ENCODE measurements at regions not wholly inside any gene's neighbourhood (a gene's known extent, or its start where the extent isn't known, plus 50 kb on each side); places are given as distances from the start of the nearest gene placed in this dataset.

DNA sequence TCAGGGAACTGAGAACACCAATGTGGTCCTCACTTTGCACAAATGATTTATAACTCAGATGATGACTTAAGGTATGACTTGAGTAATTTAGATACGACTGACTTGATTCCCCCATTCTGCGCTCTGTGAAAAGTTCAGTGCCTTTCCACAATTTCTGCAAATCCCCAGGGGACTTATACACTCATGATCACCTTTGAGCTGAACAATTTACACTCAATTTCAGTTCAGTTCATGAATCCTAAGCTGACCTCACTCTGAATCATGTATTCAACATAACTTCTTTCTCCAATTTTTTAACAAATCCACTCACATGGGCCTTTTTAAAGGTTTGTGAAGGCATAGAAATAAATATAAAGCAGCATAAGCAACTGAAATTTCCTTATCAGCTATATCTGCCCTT is 274.2 kb downstream of the FAM76B start:
- H3K23ac ChIP-seq (ENCODE audit: low read length) = no peak overlapping the region
- H2BK120ac ChIP-seq (ENCODE audit: low read depth, low read length) = no peak overlapping the region
- H3K36me3 ChIP-seq (ENCODE audit: control insufficient read depth, insufficient read depth, low read length) = no peaks in the 10 kb centered on the region
- WGBS (ENCODE audit: extremely low coverage, insufficient coverage, low lambda C conversion rate) = no CpG with 5 or more reads among the region's 2 CpGs
- H2BK15ac ChIP-seq (replicated peaks; ENCODE audit: low read depth) = no peak overlapping the region
- no peak overlapping the region for H4K5ac ChIP-seq (ENCODE audit: low read length)
- no peak overlapping the region for H3K56ac ChIP-seq (ENCODE audit: low read length)
- no peak overlapping the region for H4K8ac ChIP-seq (ENCODE audit: low read depth, low read length)
- no peaks in the 10 kb centered on the region for H3K79me1 ChIP-seq (ENCODE audit: low read length)
- H3K27ac ChIP-seq (ENCODE audit: low read depth, low read length) = no peak overlapping the region
- DNase-seq = no peak
- no peaks in the 10 kb centered on the region for H3K27me3 ChIP-seq (ENCODE audit: insufficient read depth, low read length, poor library complexity)
- H2AK5ac ChIP-seq (ENCODE audit: low read length) = no peak overlapping the region
- no peaks in the 10 kb centered on the region for H3K79me2 ChIP-seq (ENCODE audit: control insufficient read depth, insufficient read depth, low read length)
- no peak overlapping the region for H3K4ac ChIP-seq (ENCODE audit: low read depth, low read length)
- H3K4me3 ChIP-seq (ENCODE audit: low read length) = no peak overlapping the region
- H3K18ac ChIP-seq (ENCODE audit: low read length) = no peak overlapping the region
- no peak overlapping the region for H3K9ac ChIP-seq (ENCODE audit: low read length)
- H3K4me2 ChIP-seq (ENCODE audit: low read length) = no peak overlapping the region
- no peak overlapping the region for H2BK5ac ChIP-seq (ENCODE audit: low read length)
- no peaks in the 10 kb centered on the region for H3K4me1 ChIP-seq (ENCODE audit: control insufficient read depth, low read depth, low read length)

GRCh38 chr11:95514416-95515110 is 275.0 kb downstream of the FAM76B start:
- Histone ChIP-seq H3K36me3 (ENCODE audit: control insufficient read depth, insufficient read depth, low read length) (no peaks in the 10 kb centered on the region), H3K27ac (ENCODE audit: low read depth, low read length) (no peak overlapping the region), H3K9ac (ENCODE audit: low read length) (no peak overlapping the region), H3K23ac (ENCODE audit: low read length) (no peak overlapping the region), H3K79me2 (ENCODE audit: control insufficient read depth, insufficient read depth, low read length) (no peaks in the 10 kb centered on the region), H4K5ac (ENCODE audit: low read length) (no peak overlapping the region), H2BK15ac (replicated peaks; ENCODE audit: low read depth) (no peak overlapping the region), H3K18ac (ENCODE audit: low read length) (no peak overlapping the region), H3K4me3 (ENCODE audit: low read length) (no peak overlapping the region), H3K79me1 (ENCODE audit: low read length) (no peaks in the 10 kb centered on the region), H3K4me1 (ENCODE audit: control insufficient read depth, low read depth, low read length) (no peaks in the 10 kb centered on the region), H4K8ac (ENCODE audit: low read depth, low read length) (no peak overlapping the region), H3K4me2 (ENCODE audit: low read length) (no peak overlapping the region), H2BK120ac (ENCODE audit: low read depth, low read length) (no peak overlapping the region), H3K4ac (ENCODE audit: low read depth, low read length) (no peak overlapping the region), H3K27me3 (ENCODE audit: insufficient read depth, low read length, poor library complexity) (no peaks in the 10 kb centered on the region), H2AK5ac (ENCODE audit: low read length) (no peak overlapping the region), H3K56ac (ENCODE audit: low read length) (no peak overlapping the region), H2BK5ac (ENCODE audit: low read length) (no peak overlapping the region)
- no peak for DNase-seq
- WGBS (ENCODE audit: extremely low coverage, insufficient coverage, low lambda C conversion rate) = no CpG with 5 or more reads among the region's 4 CpGs

DNA sequence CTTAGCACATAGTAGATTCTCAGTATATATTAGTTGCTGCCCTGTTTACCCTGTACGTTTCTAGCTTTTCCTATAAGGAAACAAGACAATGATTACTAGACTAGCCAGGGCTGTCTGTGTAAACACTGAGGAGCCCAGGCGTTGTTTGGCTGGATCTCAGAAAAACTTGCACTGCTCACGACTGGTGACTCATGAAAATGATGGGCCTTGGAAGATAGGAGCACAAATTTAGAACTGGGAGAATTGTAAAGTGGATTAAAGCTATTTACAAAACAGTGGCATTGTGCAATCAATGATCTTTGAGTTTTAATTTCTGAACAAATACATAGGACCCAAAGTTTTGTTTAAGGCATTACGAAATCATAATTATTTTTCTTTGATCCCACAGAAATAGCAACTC is 276.9 kb downstream of the FAM76B start:
- DNase-seq = no peak
- no peak overlapping the region for H3K4ac ChIP-seq (ENCODE audit: low read depth, low read length)
- no peak overlapping the region for H2BK120ac ChIP-seq (ENCODE audit: low read depth, low read length)
- H3K79me1 ChIP-seq (ENCODE audit: low read length) = no peaks in the 10 kb centered on the region
- H3K23ac ChIP-seq (ENCODE audit: low read length) = no peak overlapping the region
- no CpG with 5 or more reads among the region's 4 CpGs for WGBS (ENCODE audit: extremely low coverage, insufficient coverage, low lambda C conversion rate)
- H2BK15ac ChIP-seq (replicated peaks; ENCODE audit: low read depth) = no peak overlapping the region
- no peak overlapping the region for H4K5ac ChIP-seq (ENCODE audit: low read length)
- H3K27ac ChIP-seq (ENCODE audit: low read depth, low read length) = no peak overlapping the region
- H2AK5ac ChIP-seq (ENCODE audit: low read length) = no peak overlapping the region
- no peak overlapping the region for H3K4me2 ChIP-seq (ENCODE audit: low read length)
- H3K79me2 ChIP-seq (ENCODE audit: control insufficient read depth, insufficient read depth, low read length) = no peaks in the 10 kb centered on the region
- no peak overlapping the region for H3K56ac ChIP-seq (ENCODE audit: low read length)
- H2BK5ac ChIP-seq (ENCODE audit: low read length) = no peak overlapping the region
- H3K27me3 ChIP-seq (ENCODE audit: insufficient read depth, low read length, poor library complexity) = no peaks in the 10 kb centered on the region
- H4K8ac ChIP-seq (ENCODE audit: low read depth, low read length) = no peak overlapping the region
- H3K18ac ChIP-seq (ENCODE audit: low read length) = no peak overlapping the region
- no peaks in the 10 kb centered on the region for H3K36me3 ChIP-seq (ENCODE audit: control insufficient read depth, insufficient read depth, low read length)
- H3K4me1 ChIP-seq (ENCODE audit: control insufficient read depth, low read depth, low read length) = no peaks in the 10 kb centered on the region
- no peak overlapping the region for H3K9ac ChIP-seq (ENCODE audit: low read length)
- no peak overlapping the region for H3K4me3 ChIP-seq (ENCODE audit: low read length)

- H3K4ac ChIP-seq (ENCODE audit: low read depth, low read length) = no peak overlapping the region
- H3K18ac ChIP-seq (ENCODE audit: low read length) = no peak overlapping the region
- no CpG with 5 or more reads among the region's 4 CpGs for WGBS (ENCODE audit: extremely low coverage, insufficient coverage, low lambda C conversion rate)
- H3K9ac ChIP-seq (ENCODE audit: low read length) = no peak overlapping the region
- H4K5ac ChIP-seq (ENCODE audit: low read length) = no peak overlapping the region
- H3K36me3 ChIP-seq (ENCODE audit: control insufficient read depth, insufficient read depth, low read length) = no peaks in the 10 kb centered on the region
- H2AK5ac ChIP-seq (ENCODE audit: low read length) = no peak overlapping the region
- H3K79me2 ChIP-seq (ENCODE audit: control insufficient read depth, insufficient read depth, low read length) = no peaks in the 10 kb centered on the region
- no peak overlapping the region for H3K23ac ChIP-seq (ENCODE audit: low read length)
- H4K8ac ChIP-seq (ENCODE audit: low read depth, low read length) = no peak overlapping the region
- no peaks in the 10 kb centered on the region for H3K79me1 ChIP-seq (ENCODE audit: low read length)
- H3K4me3 ChIP-seq (ENCODE audit: low read length) = no peak overlapping the region
- H3K4me1 ChIP-seq (ENCODE audit: control insufficient read depth, low read depth, low read length) = no peaks in the 10 kb centered on the region
- H3K4me2 ChIP-seq (ENCODE audit: low read length) = no peak overlapping the region
- no peaks in the 10 kb centered on the region for H3K27me3 ChIP-seq (ENCODE audit: insufficient read depth, low read length, poor library complexity)
- no peak overlapping the region for H3K56ac ChIP-seq (ENCODE audit: low read length)
- no peak overlapping the region for H2BK15ac ChIP-seq (replicated peaks; ENCODE audit: low read depth)
- DNase-seq = no peak
- H2BK5ac ChIP-seq (ENCODE audit: low read length) = no peak overlapping the region
- H2BK120ac ChIP-seq (ENCODE audit: low read depth, low read length) = no peak overlapping the region
- H3K27ac ChIP-seq (ENCODE audit: low read depth, low read length) = no peak overlapping the region
Measured at GRCh38 chr11:95512177-95512576, 277.4 kb downstream of the FAM76B start.

DNA sequence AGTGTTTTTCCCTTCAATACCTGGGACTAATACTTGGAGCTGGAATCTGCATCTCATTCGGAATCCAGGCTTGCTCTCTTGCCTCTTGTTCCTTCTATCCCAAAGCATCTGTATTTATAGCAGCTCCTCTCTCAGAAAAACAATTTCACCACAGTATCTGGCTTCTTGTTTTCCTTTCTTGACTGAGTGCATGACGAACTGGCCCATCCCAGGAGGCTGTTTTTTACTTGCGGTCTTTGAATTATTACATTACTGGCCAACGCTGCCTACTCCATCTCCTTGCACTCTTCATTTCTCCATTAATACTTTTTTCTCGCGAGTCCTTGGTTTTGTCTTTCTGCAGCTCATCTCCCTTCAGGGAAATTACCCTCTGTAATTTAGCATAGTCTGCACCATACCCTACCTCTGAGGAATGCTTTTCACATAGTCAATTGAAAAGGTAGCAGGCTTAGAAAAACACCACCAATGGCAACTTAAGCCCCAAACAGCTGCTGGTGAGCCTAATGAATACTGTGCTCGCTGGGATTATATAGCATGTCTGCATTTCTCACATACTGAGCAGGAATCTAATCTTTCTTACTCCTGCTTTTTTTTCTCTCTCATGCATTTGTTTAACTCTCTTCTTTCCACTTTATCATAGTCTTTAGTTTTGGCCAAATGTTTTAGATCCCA is 277.4 kb upstream of the SESN3 start:
- no CpG with 5 or more reads among the region's 7 CpGs for WGBS (ENCODE audit: extremely low coverage, insufficient coverage, low lambda C conversion rate)
- Histone ChIP-seq H3K56ac (ENCODE audit: low read length) (no peak overlapping the region), H3K4me2 (ENCODE audit: low read length) (no peak overlapping the region), H3K4ac (ENCODE audit: low read depth, low read length) (no peak overlapping the region), H4K5ac (ENCODE audit: low read length) (no peak overlapping the region), H2BK15ac (replicated peaks; ENCODE audit: low read depth) (no peak overlapping the region), H3K79me2 (ENCODE audit: control insufficient read depth, insufficient read depth, low read length) (no peaks in the 10 kb centered on the region), H2BK120ac (ENCODE audit: low read depth, low read length) (no peak overlapping the region), H4K8ac (ENCODE audit: low read depth, low read length) (no peak overlapping the region), H3K4me1 (ENCODE audit: control insufficient read depth, low read depth, low read length) (no peaks in the 10 kb centered on the region), H3K27ac (ENCODE audit: low read depth, low read length) (no peak overlapping the region), H2AK5ac (ENCODE audit: low read length) (no peak overlapping the region), H3K27me3 (ENCODE audit: insufficient read depth, low read length, poor library complexity) (no peaks in the 10 kb centered on the region), H3K36me3 (ENCODE audit: control insufficient read depth, insufficient read depth, low read length) (no peaks in the 10 kb centered on the region), H2BK5ac (ENCODE audit: low read length) (no peak overlapping the region), H3K4me3 (ENCODE audit: low read length) (no peak overlapping the region), H3K23ac (ENCODE audit: low read length) (no peak overlapping the region), H3K9ac (ENCODE audit: low read length) (no peak overlapping the region), H3K18ac (ENCODE audit: low read length) (no peak overlapping the region), H3K79me1 (ENCODE audit: low read length) (no peaks in the 10 kb centered on the region)
- no peak for DNase-seq

DNA sequence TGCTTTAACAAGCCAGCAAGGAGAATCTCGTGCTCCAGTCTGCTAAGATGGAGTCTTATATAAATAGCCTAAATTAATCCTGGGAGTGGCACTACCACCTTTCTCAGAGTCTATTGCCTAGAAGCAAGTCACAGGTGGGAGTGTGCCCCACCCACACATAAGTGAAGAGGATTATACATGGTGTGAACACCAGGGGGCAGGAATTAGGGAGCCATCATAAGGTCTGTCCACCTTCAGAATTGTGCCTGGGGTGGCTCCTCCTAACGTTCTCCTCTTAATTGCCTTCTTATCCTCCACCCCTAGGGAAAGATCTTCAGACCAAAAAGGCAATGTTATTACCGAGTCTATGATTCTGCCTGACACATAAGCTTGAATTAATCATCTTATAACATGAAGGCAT is 276.8 kb upstream of the SESN3 start:
- Histone ChIP-seq H3K4me3 (ENCODE audit: low read length) (no peak overlapping the region), H2BK120ac (ENCODE audit: low read depth, low read length) (no peak overlapping the region), H4K5ac (ENCODE audit: low read length) (no peak overlapping the region), H3K4me1 (ENCODE audit: control insufficient read depth, low read depth, low read length) (no peaks in the 10 kb centered on the region), H3K27ac (ENCODE audit: low read depth, low read length) (no peak overlapping the region), H3K27me3 (ENCODE audit: insufficient read depth, low read length, poor library complexity) (no peaks in the 10 kb centered on the region), H3K23ac (ENCODE audit: low read length) (no peak overlapping the region), H4K8ac (ENCODE audit: low read depth, low read length) (no peak overlapping the region), H2BK5ac (ENCODE audit: low read length) (no peak overlapping the region), H3K18ac (ENCODE audit: low read length) (no peak overlapping the region), H3K9ac (ENCODE audit: low read length) (no peak overlapping the region), H3K4me2 (ENCODE audit: low read length) (no peak overlapping the region), H3K56ac (ENCODE audit: low read length) (no peak overlapping the region), H3K79me2 (ENCODE audit: control insufficient read depth, insufficient read depth, low read length) (no peaks in the 10 kb centered on the region), H3K4ac (ENCODE audit: low read depth, low read length) (no peak overlapping the region), H3K79me1 (ENCODE audit: low read length) (no peaks in the 10 kb centered on the region), H2AK5ac (ENCODE audit: low read length) (no peak overlapping the region), H3K36me3 (ENCODE audit: control insufficient read depth, insufficient read depth, low read length) (no peaks in the 10 kb centered on the region), H2BK15ac (replicated peaks; ENCODE audit: low read depth) (no peak overlapping the region)
- no CpG with 5 or more reads among the region's 3 CpGs for WGBS (ENCODE audit: extremely low coverage, insufficient coverage, low lambda C conversion rate)
- no peak for DNase-seq

Measured in mesendoderm (in vitro differentiated cells).